ENCODE measurements at regions not wholly inside any gene's neighbourhood (a gene's known extent, or its start where the extent isn't known, plus 50 kb on each side); places are given as distances from the start of the nearest gene placed in this dataset.
A peak's percentile ranks its signal among the peaks of the same experiment; 100 is the strongest.

DNA sequence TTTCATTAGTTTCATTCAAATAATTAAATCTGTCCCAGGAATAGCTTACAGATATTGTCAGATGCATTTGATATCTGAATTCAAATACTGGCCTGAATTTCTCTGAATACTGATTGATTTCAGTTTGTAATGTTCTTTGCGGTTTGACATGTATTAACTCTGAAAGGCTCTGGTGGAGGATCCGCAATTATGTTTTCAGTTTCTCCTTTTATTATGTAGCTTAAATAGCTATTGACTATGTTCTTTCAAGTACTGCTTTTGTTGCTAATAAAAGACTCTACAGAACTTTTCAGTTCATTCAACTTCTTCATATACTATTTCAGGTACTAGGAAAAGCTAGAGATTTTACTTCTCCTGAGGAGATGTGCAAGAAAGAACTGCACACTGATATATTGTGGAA is 2085.4 kb upstream of the RAG2 start:
- H3K9me3 Mint-ChIP-seq (ENCODE audit: low read depth), result no peaks in the 10 kb centered on the region
- H3K27me3 Mint-ChIP-seq, result no peaks in the 10 kb centered on the region
- H3K4me3 Mint-ChIP-seq (ENCODE audit: low read depth), result no peak overlapping the region
- TF ChIP-seq, protein P1, sequence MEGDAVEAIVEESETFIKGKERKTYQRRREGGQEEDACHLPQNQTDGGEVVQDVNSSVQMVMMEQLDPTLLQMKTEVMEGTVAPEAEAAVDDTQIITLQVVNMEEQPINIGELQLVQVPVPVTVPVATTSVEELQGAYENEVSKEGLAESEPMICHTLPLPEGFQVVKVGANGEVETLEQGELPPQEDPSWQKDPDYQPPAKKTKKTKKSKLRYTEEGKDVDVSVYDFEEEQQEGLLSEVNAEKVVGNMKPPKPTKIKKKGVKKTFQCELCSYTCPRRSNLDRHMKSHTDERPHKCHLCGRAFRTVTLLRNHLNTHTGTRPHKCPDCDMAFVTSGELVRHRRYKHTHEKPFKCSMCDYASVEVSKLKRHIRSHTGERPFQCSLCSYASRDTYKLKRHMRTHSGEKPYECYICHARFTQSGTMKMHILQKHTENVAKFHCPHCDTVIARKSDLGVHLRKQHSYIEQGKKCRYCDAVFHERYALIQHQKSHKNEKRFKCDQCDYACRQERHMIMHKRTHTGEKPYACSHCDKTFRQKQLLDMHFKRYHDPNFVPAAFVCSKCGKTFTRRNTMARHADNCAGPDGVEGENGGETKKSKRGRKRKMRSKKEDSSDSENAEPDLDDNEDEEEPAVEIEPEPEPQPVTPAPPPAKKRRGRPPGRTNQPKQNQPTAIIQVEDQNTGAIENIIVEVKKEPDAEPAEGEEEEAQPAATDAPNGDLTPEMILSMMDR (IDR thresholded peaks at IDR 0.05; ENCODE audit: unreplicated experiment), result no peak
- no peaks in the 10 kb centered on the region for H3K36me3 Mint-ChIP-seq (ENCODE audit: insufficient read depth)
- H3K4me1 Mint-ChIP-seq (ENCODE audit: low read depth), result no peaks in the 10 kb centered on the region
- H3K27ac Mint-ChIP-seq, result no peak overlapping the region
- no peak for DNase-seq (ENCODE audit: low spot score, unreplicated experiment)

DNA sequence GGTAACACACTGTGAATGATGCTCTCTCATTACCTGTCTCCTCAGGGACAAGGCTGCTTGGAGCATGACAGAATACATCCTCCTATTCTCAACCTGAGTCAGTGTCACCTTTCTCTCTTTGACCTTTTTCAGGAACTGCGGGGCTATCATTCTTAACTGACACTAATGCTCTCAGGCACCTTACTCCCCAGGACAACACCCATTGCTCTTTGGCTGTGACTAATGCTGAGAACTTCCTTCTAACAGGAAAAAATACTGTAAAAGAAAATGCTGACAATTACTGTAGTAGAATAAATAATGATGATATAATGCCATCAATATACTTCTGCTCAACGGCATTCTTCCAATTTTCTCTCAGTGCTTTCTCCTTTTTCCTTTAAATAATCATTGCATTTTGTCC is 2082.7 kb upstream of the RAG2 start:
- TF ChIP-seq, protein P1 (IDR thresholded peaks at IDR 0.05; ENCODE audit: unreplicated experiment), result no peak
- H3K4me3 Mint-ChIP-seq (ENCODE audit: low read depth), result no peak overlapping the region
- no peak for DNase-seq (ENCODE audit: low spot score, unreplicated experiment)
- H3K4me1 Mint-ChIP-seq (ENCODE audit: low read depth), result no peaks in the 10 kb centered on the region
- H3K9me3 Mint-ChIP-seq (ENCODE audit: low read depth), result no peaks in the 10 kb centered on the region
- no peaks in the 10 kb centered on the region for H3K27me3 Mint-ChIP-seq
- no peak overlapping the region for H3K27ac Mint-ChIP-seq
- H3K36me3 Mint-ChIP-seq (ENCODE audit: insufficient read depth), result no peaks in the 10 kb centered on the region

DNA sequence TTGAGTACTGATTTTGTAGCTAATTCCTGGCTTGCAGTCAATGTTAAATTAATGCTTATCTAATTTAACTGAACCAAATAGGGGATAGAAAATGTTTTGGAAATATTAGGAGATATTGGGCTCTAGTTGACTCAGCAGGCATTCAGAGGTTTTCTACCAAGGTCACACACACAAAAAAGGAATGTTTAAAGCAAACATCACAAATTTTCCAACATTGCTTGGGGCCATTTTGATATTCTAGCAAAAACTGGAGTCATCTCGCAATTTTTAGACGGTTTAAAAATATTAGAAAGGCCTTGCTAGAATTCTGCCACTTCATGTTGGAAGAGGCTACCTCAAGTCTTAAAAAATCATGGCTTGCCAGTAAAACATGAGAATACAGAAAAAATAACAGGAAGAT is 2082.1 kb upstream of the RAG2 start:
- no peaks in the 10 kb centered on the region for H3K27me3 Mint-ChIP-seq
- TF ChIP-seq, protein P1 (IDR thresholded peaks at IDR 0.05; ENCODE audit: unreplicated experiment), result no peak
- no peak overlapping the region for H3K4me3 Mint-ChIP-seq (ENCODE audit: low read depth)
- no peaks in the 10 kb centered on the region for H3K4me1 Mint-ChIP-seq (ENCODE audit: low read depth)
- no peaks in the 10 kb centered on the region for H3K9me3 Mint-ChIP-seq (ENCODE audit: low read depth)
- DNase-seq (ENCODE audit: low spot score, unreplicated experiment), result no peak
- no peak overlapping the region for H3K27ac Mint-ChIP-seq
- H3K36me3 Mint-ChIP-seq (ENCODE audit: insufficient read depth), result no peaks in the 10 kb centered on the region

DNA sequence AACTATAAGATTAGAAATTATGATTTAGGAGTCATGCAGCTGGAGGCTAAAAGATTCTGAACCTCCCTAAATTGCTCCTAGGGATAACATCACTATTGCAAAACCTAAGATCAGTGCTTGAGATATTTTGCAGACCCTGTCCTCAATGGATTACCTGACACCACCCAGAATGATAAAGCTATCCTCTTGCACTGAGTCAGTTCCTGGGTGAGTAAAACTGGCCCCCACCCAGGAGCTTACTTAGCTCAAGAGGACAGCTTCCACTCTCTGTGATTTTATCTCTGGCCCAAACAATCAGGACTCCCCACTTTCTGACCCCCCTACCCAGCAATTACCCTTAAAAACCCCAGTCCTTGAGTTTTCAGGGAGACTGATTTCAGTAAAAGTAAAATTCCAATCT is 2074.4 kb upstream of the RAG2 start:
- peak overlapping the region; percentile 75 for H3K27ac Mint-ChIP-seq

DNA sequence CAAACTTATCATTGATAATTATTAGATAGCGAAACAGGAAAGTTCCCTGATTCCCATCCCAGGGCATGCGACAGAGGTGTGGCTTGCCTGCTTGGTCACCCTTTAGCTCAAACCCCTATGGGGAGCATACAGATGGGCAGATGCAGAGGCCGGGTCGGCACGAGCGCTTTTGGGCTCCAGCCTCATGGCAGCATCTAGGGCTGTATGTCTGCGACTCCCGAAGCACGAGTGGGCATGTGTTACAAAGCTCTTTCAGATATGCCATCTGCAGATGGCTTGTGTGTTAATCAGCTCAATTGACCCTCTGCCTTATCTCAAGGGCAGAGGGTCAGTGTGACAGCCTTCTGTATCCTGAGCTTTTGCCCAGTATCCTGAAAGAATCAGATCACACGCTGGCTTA is 2069.3 kb upstream of the RAG2 start:
- Mint-ChIP-seq H3K27me3 (no peaks in the 10 kb centered on the region), H3K4me1 (ENCODE audit: low read depth) (no peaks in the 10 kb centered on the region), H3K4me3 (ENCODE audit: low read depth) (no peak overlapping the region), H3K36me3 (ENCODE audit: insufficient read depth) (no peaks in the 10 kb centered on the region), H3K27ac (no peak overlapping the region), H3K9me3 (ENCODE audit: low read depth) (no peaks in the 10 kb centered on the region)
- TF ChIP-seq, protein P1 (IDR thresholded peaks at IDR 0.05; ENCODE audit: unreplicated experiment), result no peak
- DNase-seq (ENCODE audit: low spot score, unreplicated experiment), result no peak

More for the DNA sequence above, 2074.4 kb upstream of the RAG2 start:
- no peak for DNase-seq (ENCODE audit: low spot score, unreplicated experiment)
- Mint-ChIP-seq H3K4me3 (ENCODE audit: low read depth) (no peak overlapping the region), H3K36me3 (ENCODE audit: insufficient read depth) (no peaks in the 10 kb centered on the region), H3K9me3 (ENCODE audit: low read depth) (peaks cover 6% of the 10 kb centered on the region), H3K4me1 (ENCODE audit: low read depth) (no peaks in the 10 kb centered on the region), H3K27me3 (no peaks in the 10 kb centered on the region)
- TF ChIP-seq, protein P1 (IDR thresholded peaks at IDR 0.05; ENCODE audit: unreplicated experiment), result no peak
